Islet precursor cell (in vitro differentiated cells): ENCODE measurements at regions not wholly inside any gene's neighbourhood (a gene's known extent, or its start where the extent isn't known, plus 50 kb on each side); places are given as distances from the start of the nearest gene placed in this dataset.

Experiments used
- DNase-seq: peaks from one replicate; pipeline ENCODE4 v3.0.0-alpha.2; 2018

DNA sequence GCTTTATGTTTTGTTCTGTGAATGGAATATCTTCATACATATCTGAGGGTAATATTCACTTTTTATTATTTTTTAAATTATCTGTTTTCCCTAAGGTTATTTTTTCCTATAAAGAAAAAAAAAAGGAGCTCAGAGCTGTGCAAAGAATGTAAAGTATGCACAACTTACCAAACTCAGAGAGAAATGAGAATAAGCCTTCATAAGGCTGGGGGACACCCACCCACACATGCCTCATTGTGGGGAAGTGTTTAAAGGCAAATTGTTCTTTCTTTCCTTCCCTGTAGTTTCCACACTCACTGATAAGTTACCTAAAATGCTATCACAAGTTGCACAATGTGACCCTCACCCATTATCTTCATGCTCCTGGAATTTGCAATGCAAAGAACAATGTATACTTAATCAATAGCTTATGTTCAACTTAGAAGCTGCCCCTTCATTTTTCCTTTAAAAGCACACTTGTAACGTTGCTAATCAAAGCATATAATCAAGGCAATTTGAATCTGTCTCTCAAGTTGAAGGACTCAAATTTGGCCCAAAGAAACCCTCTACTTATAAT, 108.1 kb downstream of the GNAT3 start:
- no peak for DNase-seq

DNA sequence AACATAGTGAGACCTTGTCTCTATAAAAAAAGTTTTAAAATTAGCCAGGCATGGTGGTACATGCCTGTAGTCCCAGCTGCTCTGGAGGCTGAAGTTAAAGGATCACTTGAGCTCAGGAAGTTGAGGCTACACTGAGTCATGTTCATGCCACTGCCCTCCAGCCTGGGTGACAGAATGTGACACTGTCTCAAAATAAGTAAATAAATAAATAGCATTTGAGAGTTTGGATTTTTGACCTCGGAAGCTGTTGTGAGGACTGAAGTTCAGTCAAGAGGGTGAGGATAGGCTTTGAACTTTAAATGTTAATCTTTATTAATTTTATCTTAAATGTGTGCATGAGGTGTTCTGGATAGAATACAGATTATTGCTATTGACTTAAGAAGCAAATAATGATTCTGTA, 110.2 kb downstream of the GNAT3 start:
- no peak for DNase-seq

DNA sequence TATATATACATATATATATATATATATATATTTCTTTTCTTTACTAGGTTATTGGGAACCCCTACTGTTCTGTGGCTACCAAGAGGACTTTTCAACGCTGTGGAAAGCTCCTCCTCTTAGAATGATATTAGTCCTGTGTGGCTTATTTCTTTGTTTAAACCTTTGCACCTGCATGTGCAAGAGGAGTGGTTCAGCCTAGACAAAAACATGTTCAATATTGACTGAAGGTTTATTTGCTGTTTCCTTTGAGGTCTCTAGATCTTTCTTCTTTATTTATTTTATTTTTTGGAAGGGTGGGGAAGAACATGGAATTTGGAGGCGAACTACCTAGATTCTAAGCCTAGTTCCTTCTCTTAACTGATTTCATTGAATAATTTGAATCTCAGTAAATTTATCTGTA, 118.1 kb downstream of the GNAT3 start:
- DNase-seq: no peak

DNA sequence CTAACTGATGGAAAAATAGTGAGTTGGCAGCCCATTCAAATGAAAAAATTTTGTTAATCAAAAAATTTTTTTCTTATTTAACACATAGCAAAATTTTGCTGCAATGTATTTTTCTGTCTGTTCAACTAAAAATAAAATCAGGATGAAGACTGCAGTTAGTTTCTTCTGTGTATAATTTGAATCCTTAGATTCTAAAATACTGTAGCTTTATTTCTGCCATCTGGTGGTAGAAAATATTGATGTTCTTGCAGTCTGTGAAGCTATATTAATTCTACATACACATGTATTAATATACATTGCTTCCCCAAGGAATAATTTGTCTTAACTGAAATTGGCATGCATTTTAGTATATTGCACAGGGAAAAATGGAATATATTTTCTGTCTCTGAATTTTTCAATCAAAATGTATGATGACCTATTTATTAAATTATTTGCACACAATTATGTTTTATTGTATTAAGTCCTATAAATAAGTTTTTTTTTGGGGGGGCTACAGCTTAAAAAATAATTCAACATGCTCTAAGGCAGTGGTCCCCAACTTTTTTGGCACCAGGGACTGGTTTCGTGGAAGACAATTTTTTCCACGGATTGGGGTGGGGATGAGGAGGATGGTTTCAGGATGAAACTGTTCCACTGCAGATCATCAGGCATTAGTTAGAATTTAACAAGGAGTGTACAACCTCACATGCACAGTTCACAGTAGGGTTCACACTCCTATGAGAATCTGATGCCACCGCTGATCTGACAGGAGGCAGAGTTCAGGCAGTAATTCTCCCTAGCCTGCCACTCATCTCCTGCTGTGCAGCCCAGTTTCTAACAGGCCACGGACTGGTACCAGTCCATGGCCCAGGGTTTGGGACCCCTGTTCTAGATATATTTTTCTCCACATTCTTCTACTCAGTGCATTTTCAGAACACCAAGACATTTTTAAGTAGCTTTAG, 119.4 kb downstream of the GNAT3 start:
- DNase-seq: no peak

DNA sequence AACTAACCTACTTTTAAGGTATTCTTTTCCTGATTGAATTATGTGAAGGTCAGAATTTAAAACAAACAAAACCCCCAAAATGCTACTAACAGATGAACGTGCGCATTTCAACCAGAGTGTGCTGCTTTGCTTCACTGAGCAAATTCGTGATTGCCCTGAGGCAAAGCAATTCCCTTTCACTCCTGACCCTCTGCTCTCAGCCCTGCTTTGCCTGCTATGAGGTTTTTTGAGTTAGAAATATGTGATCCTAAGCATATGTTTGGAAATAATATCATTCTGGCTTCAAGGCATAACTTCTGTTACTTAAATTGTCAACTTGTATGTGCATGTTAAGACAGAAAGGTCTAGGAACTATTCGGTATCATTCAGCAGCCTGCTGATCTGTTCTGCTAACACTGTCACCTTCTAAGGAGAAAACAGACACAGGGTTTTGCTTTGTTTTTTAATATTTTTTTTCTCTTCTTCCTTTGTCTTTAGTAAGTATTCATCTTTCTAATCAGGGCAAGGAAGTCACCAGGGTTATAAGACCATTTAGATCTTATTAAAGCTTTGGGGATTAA, 124.2 kb downstream of the GNAT3 start:
- DNase-seq: peak; percentile 60

DNA sequence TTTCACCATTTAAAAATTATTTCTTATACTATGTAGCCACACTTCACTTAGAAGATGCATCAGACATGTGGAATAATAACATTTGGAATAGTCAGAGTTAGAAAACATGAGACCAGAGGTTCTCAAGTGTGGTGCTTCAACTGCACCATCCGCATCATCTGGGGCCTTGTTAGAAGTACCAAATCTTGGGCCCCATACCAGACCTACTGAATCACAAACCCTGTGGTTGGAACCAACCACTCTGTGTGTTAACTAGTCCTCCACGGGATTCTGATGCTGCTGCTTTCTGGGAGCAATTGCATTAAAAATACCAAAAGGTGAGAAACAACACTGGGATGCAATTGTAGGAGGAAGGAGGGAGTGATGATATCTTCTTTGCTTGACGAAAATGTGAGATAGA, 125.2 kb downstream of the GNAT3 start:
- no peak for DNase-seq

DNA sequence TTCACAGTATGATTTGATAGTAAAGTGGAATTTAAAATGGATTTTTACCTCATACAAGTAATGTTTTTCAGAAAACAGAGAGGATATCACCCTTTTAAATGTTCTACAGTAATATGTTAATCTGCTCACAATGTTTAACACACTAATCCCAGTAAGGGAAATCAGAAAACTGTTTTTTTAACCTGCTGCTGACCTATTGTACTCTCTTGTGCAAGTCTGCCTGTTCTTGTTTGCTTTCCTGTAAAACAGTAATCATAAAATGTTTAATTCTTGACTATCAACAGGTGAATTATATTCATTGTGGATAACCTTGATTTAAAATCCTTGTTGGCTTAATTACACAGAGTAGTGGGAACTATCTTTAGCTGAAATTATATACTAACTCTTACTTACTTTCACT, 126.4 kb downstream of the GNAT3 start:
- DNase-seq: no peak

DNA sequence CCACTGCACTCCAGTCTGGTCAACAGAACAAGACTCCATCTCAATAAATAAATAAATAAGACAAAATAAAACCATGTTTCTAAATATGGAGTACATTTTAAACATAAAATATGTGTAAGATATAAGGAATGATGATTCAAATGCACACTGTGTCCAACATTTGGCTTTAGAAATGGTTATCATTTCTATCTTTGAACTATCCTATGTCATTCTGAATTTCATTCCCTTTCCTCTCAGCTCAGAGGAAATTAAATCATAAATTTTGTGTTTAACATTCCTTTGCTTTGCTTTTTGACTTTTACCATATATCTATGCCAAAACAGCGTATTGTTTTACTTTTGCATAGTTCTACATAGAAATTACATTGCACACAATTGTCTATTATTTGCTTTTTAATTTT, 130.9 kb downstream of the GNAT3 start:
- DNase-seq: no peak

DNA sequence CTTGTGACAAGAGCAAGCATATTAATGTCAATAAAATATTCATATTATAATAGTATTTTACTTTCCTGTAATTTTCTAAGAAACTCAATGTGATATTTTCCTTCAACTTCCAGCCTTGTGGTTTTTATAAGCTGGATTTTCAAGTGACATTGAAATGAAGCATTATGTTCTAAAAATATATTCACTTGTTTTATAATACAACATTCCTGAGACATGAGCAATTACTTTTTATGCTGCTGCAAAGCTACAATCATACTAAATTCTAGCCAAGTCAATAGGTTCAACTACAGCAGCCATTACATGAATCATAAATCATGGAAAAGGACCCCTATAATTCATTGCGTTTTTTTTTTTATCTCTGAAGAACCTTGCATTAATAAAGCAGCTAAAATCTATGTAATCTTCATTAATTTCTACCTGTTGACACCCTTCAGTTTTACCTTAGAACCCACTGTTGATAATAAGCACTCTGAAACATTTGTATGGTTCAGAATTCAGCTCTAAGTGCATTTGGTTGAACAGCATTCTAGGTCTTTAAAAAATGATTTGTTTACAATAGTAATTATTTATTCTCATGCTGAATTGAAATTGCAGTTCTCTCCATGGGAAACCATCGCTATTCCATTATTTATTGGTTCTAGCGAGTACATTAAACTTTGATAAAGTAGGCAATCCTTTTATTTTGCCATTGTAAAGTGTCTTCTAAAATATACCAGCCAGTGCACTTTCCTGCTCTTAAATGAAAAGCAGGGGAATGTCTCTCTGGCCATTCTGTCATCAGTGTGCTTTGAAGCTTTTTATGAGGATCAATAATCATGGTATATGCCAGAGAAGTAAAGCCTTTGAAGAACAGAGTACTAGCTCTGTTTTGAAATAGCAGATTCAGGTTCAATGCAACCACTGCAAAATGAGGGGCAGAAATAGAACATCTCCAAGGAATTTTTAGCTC, 132.6 kb downstream of the GNAT3 start:
- no peak for DNase-seq

DNA sequence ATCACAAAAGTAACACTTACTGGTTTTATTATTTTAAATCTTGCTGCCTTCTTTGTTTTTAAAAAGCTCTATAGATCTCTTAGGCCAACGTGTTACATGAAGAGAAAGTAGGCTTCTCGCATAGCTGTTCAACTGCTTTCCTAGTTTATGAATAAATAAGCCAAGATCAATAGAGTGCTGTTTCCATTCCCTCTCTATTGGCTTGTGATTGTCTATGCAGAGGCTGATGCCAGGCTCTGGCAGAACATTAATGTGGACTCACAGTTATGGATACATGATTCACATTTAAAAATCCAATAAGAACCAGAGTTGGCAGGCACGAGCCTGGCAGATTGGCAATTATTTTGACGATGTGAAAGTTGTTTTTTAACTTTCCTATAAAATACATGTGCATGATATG, 137.5 kb downstream of the GNAT3 start:
- no peak for DNase-seq

DNA sequence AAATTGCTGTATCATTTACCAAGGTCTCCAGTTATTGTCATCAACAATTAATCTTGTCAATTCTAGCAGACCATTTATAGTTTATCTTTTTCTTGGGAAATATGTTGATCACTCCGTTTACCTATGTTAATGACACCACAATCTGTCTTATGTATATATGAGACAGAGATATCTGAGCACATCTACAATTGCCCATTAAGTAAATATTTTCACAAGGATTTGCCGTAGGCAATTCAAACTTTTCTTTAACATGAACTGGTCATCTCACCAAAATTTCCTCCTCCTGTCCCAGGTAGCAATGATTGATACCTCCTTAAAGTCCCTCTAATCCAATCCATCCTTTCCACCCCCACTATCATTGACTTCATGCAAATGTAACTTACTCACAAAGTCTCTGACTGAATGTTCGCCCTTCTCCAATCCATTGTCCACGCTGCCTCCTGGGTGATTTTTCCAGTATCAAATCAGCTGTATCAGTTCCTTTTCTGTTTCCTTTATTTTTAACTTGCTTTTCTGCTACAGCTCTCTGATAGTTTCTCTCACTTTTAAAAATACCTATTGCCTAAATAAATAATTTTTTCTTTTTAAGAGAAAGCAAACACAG, 138.3 kb downstream of the GNAT3 start:
- no peak for DNase-seq

DNA sequence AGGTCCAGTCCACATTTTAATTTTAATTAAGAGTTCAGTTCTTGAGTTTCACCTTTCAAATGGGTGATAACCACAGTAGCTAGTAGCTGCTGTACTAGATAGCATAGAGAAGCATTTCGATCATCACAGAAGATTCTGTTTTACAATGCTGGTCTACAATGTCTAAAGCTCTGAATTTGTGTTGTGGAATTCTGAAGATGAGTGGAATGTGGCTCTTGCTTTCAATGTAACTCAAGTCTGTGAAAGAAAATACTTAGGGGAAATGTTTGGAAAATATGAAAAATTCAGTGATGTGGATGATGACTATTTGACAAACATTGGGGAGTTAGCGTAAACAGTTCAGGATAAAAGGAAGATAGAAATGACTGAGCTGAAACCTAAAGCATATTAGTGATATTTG, 139.4 kb downstream of the GNAT3 start:
- no peak for DNase-seq

DNA sequence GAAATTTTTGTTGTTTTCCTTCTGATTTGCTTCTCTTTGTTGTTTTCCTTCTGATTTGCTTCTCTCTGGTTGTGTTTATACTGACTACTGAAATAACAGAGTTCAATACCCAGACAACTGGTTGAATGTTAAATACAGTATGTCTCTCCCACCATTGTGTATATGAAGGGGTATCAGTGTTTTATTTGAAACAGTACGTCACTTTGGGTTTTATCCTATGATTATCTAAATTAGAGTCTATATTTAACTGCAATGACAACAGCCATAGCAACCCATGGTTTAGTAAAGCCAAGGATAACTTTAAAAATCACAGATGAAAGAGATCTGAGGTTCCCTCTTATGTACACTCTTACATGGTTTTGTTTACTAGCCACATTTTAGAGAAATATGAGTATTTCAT, 141.3 kb downstream of the GNAT3 start:
- no peak for DNase-seq

DNA sequence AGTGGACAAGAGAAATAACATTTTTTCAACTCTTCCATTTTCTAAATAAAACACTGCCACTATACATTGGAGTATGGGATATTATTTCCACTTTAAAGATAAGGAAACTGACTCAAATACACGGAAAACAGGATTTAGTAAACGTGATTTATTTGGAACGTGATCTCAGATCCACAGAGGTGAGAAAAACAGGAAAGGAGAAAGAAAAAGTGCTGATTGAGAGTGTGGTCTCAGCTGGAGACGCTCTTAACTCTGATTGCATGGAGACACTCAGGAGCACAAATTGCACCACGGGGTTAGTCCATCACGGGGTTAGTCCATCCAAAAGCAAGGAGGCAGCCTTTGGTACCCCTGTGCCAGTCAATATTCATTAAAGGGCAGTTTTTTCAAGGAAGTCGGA, 142.5 kb downstream of the GNAT3 start:
- DNase-seq: no peak

DNA sequence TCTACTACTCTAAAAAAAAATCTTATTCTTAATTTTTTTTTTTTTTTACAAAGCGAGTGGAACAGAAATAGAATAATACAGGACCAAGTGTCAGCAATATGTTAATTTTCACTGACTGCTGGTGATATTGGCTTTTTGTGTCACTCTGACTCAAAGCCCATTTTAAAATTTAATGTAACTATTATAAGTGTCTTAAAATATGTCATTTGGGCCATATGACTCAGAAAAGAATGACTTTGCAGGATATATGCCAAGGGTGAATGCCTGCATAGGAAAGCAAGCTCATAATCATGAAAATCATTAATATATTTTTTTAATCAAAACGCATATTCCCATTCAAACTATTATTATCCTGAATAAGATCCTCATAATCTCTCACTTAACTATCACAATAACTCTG, 149.2 kb downstream of the GNAT3 start:
- DNase-seq: no peak

DNA sequence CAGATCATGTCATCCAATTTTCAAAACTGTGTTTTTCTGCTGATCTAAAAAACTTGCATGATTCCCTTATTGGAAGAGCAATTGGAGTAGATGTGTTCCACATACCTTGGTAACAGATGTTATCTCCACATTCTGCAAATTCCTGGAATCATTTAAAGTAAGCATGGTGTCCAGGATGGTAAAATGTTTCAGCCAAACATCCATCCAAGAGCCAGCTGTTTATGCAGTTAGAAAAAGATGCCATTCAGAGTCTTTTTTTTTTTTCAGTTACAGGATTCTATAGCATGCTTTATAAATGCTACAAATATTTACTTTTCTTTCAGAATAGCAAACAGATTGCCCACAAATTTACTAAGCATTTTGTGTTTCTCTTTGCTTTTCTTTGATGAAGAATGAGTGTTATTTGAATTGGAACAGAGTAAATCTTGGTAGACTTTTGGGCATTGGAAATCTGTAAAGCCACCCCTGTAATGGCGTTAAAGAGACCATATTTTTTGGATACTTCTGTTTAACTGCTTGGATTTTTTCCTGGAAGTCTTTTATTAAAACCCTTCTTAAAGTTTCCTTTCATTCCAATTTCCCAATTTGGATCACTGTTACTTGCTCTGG, 149.8 kb downstream of the GNAT3 start:
- DNase-seq: no peak

DNA sequence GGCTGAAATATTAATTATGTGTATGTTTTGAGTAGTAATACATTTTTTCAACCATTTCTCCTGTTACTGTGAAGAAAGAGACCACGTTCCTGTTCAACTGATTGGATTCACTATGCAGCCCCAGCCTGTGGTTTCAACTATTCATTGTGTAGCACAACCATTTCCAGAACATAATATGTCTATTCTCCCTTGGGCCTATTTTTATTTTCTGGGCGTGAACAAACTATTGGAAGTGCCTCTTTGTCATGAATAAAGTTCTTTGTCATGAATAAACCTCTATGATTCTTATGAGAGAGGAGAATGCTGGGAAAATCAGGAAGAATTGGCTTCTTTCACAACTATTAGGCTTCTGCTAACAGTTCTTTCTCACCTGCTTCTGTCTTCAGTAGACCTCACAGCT, 152.4 kb downstream of the GNAT3 start:
- DNase-seq: no peak

DNA sequence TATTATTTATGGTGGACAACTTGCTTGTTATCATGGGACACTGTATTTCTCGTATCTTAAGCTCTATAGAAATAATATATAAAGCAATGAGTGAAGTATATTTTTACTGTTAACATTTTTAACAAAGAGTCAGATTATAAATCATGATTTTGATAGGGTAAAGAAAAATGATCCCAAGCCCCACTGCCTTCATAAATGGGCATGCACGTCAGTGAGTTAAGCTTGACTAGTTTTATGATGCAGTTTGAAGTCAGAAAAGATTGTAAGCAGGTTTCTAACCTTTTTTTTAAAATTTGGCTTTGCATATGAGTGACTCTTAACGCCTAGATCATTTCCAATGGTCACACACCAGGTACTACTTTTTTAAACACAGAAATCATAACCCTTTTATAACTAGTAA, 152.8 kb downstream of the GNAT3 start:
- DNase-seq: no peak

DNA sequence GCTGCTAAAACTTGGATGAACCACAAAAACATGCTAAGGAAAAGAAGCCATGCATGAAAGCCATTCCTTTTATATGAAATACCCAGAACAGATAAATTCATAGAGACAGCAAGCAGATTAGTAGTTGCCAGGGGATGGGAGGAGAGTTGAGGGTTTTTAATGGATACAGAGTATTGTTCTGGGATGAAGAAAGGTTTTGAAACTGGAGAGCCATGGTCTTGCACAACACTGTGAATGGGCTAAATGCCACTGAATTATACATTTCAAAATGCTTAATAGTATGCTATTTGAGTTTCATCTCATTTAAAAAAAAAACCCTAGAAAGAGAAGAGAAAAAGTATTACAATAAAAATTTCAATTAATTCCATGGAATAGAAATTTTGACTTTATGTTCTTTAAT, 154.3 kb downstream of the GNAT3 start:
- DNase-seq: no peak

DNA sequence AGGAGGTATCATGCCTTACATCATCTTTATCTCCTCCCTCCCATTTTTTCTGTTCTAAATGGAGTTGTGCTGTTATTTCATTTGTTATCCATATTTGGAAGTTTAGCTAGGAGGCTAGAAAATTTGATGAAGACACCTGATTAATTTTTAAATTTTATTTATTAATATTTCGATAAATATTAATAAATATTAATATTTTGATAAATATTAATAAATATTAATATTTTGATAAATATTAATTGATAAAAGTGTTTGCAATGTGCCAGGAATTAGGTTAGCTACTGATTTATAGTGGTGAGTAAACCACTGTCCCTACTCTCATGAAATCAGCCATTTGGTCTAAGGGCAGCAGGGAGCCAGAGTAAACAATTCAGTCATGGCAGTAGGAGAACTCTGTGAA, 161.4 kb downstream of the GNAT3 start:
- no peak for DNase-seq

DNA sequence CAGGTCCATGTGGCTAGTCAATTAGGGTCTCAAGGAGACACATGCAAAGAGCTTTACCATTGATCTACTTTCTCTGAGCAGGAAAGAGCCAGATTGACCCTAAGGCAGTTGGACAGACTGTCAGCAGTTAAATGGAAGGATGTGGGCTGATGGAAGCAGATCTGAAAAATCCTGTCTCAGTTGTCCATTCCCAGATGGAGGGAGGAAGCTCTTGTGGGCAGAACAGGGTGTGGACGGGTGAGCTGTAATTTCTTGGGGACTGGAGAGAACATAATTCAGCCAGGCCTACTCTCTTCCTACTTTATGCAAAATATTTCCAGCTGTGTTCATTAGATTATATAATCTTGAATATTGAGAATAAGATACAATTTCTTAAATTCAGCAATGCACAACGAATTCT, 163.6 kb downstream of the GNAT3 start:
- no peak for DNase-seq

DNA sequence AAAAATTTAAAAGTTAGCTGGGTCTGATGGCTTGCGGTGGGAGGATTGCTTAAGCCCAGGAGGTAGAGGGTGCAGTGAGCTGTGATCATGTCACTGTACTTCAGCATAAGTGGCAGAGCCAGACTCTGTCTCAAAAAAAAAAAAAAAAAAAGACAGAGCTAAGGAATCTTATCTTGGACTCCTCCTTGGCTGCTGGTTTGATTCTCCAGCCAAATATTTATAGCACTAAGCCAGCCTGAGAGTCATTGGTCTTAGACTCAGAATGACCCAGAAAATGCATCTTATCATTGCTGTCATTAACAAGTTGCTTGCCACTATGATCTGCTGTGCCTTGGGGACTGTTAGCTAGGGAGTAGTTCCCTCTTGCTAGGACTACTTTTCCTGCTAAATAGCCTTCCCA, 164.7 kb downstream of the GNAT3 start:
- no peak for DNase-seq
